ENCODE measurements at regions not wholly inside any gene's neighbourhood (a gene's known extent, or its start where the extent isn't known, plus 50 kb on each side); places are given as distances from the start of the nearest gene placed in this dataset.

DNA sequence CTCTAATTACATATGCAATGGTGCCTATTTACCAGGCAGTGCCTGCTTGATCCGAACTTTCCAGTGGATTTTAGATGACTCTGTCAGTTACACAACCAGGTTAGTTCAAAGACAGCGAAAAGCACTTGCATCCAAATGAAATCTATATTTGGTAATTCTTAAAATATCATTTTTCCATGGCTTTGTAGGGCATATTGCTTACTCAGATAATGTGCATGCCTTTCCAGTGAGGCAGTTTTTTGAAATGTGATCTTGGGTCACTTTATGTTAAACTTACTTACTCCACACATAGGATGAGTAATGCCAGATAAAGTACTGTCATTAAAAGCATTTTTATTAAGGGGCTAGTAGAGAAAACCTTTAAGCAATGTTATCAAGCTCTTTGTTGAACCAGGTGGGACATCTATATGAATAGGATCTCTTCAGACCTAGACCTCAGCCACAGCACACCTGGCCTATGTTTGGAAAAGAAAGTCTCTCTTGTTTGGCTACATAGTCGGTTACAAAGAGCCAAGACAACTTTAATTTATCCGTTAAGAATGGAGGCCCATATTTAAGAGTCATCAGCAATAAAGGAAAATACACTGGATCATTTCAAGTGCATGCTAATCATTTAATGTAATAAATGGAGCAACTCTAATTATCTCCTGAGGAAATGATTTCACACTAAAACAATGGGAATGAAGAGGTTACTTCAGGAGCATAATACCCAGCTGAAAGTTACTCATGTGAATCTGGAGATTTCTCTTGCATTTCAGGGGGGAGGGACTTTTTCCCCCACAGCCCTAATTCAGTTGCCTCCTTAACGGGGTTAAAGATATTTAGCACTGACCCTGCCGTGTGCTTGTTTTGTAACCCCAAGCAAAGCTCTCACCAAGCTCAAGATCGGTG is 56.3 kb upstream of the TMCO5A start:
- peaks cover 11% of the 10 kb centered on the region for H3K27me3 Mint-ChIP-seq
- no peak overlapping the region for H3K4me3 Mint-ChIP-seq
- no peaks in the 10 kb centered on the region for H3K4me1 Mint-ChIP-seq (ENCODE audit: low read depth)
- H3K27ac Mint-ChIP-seq: no peak overlapping the region
- no peaks in the 10 kb centered on the region for H3K9me3 Mint-ChIP-seq (ENCODE audit: low read depth)
- H3K36me3 Mint-ChIP-seq: no peaks in the 10 kb centered on the region

DNA sequence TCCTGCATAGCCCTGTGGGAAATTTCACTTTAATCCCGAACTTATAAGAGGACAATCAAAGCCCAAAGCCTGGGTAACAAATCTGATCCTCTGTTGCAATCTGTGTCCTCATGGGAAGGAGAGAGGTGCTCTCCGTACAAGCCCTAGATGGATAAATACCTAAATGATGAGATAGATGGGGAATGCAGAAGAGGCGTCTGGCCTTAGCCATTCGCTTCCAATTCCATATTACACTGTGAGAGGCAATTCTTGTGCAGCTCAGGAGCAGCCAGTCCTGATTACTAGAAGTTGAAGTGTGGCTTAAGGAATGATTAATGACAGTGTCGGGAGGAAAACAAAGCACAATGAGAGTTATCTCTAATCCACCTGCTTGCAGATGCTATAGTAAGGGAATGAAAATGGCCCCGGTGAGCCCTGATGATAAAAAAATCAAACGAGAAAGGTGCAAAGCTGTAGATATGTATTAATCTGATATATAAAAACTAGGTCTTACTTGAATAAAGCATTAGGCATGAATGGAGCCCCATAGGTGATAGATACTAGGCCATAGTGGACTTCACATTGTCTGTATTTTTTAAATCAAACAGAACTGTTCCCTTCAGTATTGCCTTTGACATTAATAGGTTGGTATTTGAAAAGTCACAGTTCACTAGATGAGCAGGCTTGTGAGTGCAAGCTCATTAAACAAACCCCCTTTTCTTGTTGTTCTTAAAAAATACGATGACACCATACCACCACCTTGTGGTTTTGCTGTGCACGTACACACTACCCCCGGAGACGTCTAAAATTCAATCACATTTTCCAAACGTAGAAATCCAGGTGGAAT is 54.2 kb upstream of the TMCO5A start:
- Mint-ChIP-seq H3K27ac (no peak overlapping the region), H3K4me3 (no peak overlapping the region), H3K27me3 (peaks cover 10% of the 10 kb centered on the region), H3K4me1 (ENCODE audit: low read depth) (no peaks in the 10 kb centered on the region), H3K9me3 (ENCODE audit: low read depth) (no peaks in the 10 kb centered on the region), H3K36me3 (no peaks in the 10 kb centered on the region)

- H3K27ac Mint-ChIP-seq: no peak overlapping the region
- peaks cover 10% of the 10 kb centered on the region for H3K27me3 Mint-ChIP-seq
- H3K36me3 Mint-ChIP-seq: no peaks in the 10 kb centered on the region
- no peaks in the 10 kb centered on the region for H3K9me3 Mint-ChIP-seq (ENCODE audit: low read depth)
- H3K4me1 Mint-ChIP-seq (ENCODE audit: low read depth): no peaks in the 10 kb centered on the region
- no peak overlapping the region for H3K4me3 Mint-ChIP-seq
Measured at GRCh38 chr15:37880835-37881153, 53.6 kb upstream of the TMCO5A start.

GRCh38 chr15:37881237-37882013 is 53.0 kb upstream of the TMCO5A start:
- Mint-ChIP-seq H3K4me3 (no peak overlapping the region), H3K27me3 (peaks cover 8% of the 10 kb centered on the region), H3K27ac (no peak overlapping the region), H3K9me3 (ENCODE audit: low read depth) (no peaks in the 10 kb centered on the region), H3K4me1 (ENCODE audit: low read depth) (no peaks in the 10 kb centered on the region), H3K36me3 (no peaks in the 10 kb centered on the region)

DNA sequence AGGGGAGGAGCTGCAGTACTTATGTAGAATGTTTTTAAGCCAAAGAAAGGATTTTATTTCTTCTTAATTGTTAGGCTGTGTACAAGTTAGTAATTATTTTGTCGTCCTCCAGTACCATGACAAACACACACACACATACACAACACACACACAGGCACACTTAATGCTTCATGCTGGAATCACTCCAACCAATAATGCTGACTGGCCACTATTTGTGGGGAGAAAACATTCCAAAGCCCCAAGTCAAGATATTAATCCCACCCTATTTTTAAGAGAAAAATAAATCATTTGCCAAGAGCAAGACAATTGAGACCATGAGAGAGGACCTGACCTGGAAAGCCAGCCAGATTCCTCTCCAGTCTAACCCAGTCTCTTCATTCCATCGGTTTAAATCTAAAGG is 51.8 kb upstream of the TMCO5A start:
- H3K27ac Mint-ChIP-seq: no peak overlapping the region
- no peaks in the 10 kb centered on the region for H3K4me1 Mint-ChIP-seq (ENCODE audit: low read depth)
- H3K9me3 Mint-ChIP-seq (ENCODE audit: low read depth): no peaks in the 10 kb centered on the region
- no peak overlapping the region for H3K4me3 Mint-ChIP-seq
- H3K27me3 Mint-ChIP-seq: peaks cover 9% of the 10 kb centered on the region
- H3K36me3 Mint-ChIP-seq: no peaks in the 10 kb centered on the region
